ENCODE measurements at regions not wholly inside any gene's neighbourhood (a gene's known extent, or its start where the extent isn't known, plus 50 kb on each side); places are given as distances from the start of the nearest gene placed in this dataset.

- no CpG with 5 or more reads among the region's 1 CpG for WGBS (ENCODE audit: extremely low coverage, insufficient read length, low lambda C conversion rate)
- H4K5ac ChIP-seq (ENCODE audit: insufficient read length, low read depth, low read length): no peak overlapping the region
- no peak overlapping the region for H2BK20ac ChIP-seq (ENCODE audit: low read depth, low read length, poor library complexity, severe bottlenecking)
- H3K4me2 ChIP-seq (ENCODE audit: insufficient read depth, insufficient read length, low read length): no peak overlapping the region
- no peak overlapping the region for H2BK120ac ChIP-seq (ENCODE audit: low read depth, low read length, poor library complexity, severe bottlenecking)
- H3T11ph ChIP-seq (ENCODE audit: low read length): no peak overlapping the region
- no peak overlapping the region for H4K91ac ChIP-seq (ENCODE audit: insufficient read length, low read depth, low read length)
- H3K4ac ChIP-seq (ENCODE audit: low read depth, low read length): no peak overlapping the region
- Mint-ChIP-seq H3K9me3 (no peaks in the 10 kb centered on the region), H3K4me3 (no peak overlapping the region), H3K27ac (no peak overlapping the region), H3K36me3 (ENCODE audit: insufficient read depth in 1 of 3, low read depth in 3 of 3) (no peaks in the 10 kb centered on the region; a peak in 1 of 7 replicates), H3K27me3 (ENCODE audit: low read depth) (no peaks in the 10 kb centered on the region), H3K4me1 (no peaks in the 10 kb centered on the region)
- H3K23ac ChIP-seq (ENCODE audit: insufficient read length, low read depth, low read length): no peak overlapping the region
- no peak overlapping the region for H2BK12ac ChIP-seq (ENCODE audit: insufficient read length, low read depth, low read length)
- no peak overlapping the region for H2AFZ ChIP-seq (ENCODE audit: low read length)
- no peaks in the 10 kb centered on the region for H3K23me2 ChIP-seq (ENCODE audit: insufficient read length, low read depth, low read length, poor library complexity, severe bottlenecking)
- H4K20me1 ChIP-seq (ENCODE audit: control insufficient read depth, insufficient read depth, insufficient read length): no peaks in the 10 kb centered on the region
- H2BK5ac ChIP-seq (ENCODE audit: insufficient read length, low read length): no peak overlapping the region
- DNase-seq: no peak
- no peaks in the 10 kb centered on the region for H3K79me1 ChIP-seq (ENCODE audit: insufficient read depth, low read depth, low read length, poor library complexity, severe bottlenecking)
- TF ChIP-seq, protein P1, sequence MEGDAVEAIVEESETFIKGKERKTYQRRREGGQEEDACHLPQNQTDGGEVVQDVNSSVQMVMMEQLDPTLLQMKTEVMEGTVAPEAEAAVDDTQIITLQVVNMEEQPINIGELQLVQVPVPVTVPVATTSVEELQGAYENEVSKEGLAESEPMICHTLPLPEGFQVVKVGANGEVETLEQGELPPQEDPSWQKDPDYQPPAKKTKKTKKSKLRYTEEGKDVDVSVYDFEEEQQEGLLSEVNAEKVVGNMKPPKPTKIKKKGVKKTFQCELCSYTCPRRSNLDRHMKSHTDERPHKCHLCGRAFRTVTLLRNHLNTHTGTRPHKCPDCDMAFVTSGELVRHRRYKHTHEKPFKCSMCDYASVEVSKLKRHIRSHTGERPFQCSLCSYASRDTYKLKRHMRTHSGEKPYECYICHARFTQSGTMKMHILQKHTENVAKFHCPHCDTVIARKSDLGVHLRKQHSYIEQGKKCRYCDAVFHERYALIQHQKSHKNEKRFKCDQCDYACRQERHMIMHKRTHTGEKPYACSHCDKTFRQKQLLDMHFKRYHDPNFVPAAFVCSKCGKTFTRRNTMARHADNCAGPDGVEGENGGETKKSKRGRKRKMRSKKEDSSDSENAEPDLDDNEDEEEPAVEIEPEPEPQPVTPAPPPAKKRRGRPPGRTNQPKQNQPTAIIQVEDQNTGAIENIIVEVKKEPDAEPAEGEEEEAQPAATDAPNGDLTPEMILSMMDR (conservative IDR thresholded peaks at IDR 0.05): no peak
- no peak overlapping the region for H2BK15ac ChIP-seq (ENCODE audit: low read depth, low read length)
- no peaks in the 10 kb centered on the region for H3K79me2 ChIP-seq (ENCODE audit: insufficient read depth, low read length)
- H2AK5ac ChIP-seq (ENCODE audit: insufficient read length, low read length): no peak overlapping the region
- H3K14ac ChIP-seq (ENCODE audit: insufficient read depth, low read length): no peak overlapping the region
- no peak overlapping the region for H3K56ac ChIP-seq (ENCODE audit: insufficient read length, low read depth, low read length)
- H3K27ac ChIP-seq (ENCODE audit: insufficient read length, low read depth, low read length): no peak overlapping the region
- H3K27me3 ChIP-seq (ENCODE audit: insufficient read depth, low read length): no peaks in the 10 kb centered on the region
- no peak overlapping the region for H3K18ac ChIP-seq (ENCODE audit: insufficient read length, low read depth, low read length)
- H3K4me1 ChIP-seq (ENCODE audit: insufficient read depth, low read length): no peaks in the 10 kb centered on the region
- H4K8ac ChIP-seq (replicated peaks; ENCODE audit: insufficient read length, low read depth, low read length): no peak overlapping the region
- no peaks in the 10 kb centered on the region for H3K9me3 ChIP-seq (ENCODE audit: control insufficient read depth, low read depth, low read length)
- no peak overlapping the region for H3K9ac ChIP-seq (ENCODE audit: extremely low read depth, insufficient read length, low read length)
These were observed 466.7 kb upstream of the FAT1 start for GRCh38 chr4:187190390-187190789.
